Epidermal melanocyte (primary cell): ENCODE measurements at regions not wholly inside any gene's neighbourhood (a gene's known extent, or its start where the extent isn't known, plus 50 kb on each side); places are given as distances from the start of the nearest gene placed in this dataset.
"Not testable (repeated sequence)": the region's sequence is repeated elsewhere in the genome, so short reads cannot be mapped to it uniquely, and the experiment has no call there.

Experiments used
- DNase-seq: peaks from one replicate; pipeline ENCODE4 v3.0.0; 2011; ENCODE audit warnings: low spot score; ENCODE audit not compliant: insufficient read length

DNA sequence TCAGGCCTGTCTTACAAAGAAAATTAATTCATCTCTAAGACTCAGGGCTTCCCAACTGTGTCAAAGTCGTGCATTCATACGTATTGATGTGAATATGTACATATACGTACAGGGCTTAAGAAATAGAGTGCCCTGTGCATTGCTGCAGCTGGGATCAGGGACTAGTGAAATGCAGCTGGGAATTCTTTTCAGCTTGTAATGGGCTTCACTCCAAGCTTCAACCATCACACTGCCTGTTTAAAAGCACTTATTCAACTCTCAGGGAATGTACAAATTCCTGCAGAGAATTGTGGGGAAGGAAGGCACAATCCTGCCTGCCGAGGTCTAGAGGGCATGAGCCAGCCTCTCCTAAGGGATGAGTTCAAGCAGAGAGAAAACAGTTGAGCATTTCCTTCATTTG, 59.6 kb upstream of the MAN2A1 start:
- DNase-seq, result peak; percentile 26

DNA sequence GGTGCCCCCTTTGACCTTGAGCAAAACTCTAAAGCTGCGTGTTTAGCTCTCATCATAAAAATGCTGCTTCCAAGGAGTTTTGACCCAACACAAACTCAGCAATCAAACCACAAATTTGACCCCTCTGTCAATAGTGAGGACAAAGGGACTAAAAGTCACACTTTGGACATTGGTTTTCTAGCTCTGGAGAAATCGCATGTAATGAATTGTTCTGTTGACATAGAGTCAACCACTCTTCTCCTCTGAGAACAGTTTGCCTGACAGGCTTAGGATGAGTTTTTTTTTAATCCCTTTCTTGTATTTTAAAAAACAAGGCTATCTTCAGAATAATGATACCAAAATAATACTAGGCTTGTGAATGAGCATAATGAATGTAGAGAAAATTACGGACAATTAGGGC, 61.1 kb upstream of the MAN2A1 start:
- no peak for DNase-seq

GRCh38 chr5:109621266-109621665, 68.5 kb upstream of the MAN2A1 start:
- not testable (repeated sequence) for DNase-seq

- DNase-seq, result no peak
Measured at GRCh38 chr5:109620651-109621050, 69.1 kb upstream of the MAN2A1 start.

DNA sequence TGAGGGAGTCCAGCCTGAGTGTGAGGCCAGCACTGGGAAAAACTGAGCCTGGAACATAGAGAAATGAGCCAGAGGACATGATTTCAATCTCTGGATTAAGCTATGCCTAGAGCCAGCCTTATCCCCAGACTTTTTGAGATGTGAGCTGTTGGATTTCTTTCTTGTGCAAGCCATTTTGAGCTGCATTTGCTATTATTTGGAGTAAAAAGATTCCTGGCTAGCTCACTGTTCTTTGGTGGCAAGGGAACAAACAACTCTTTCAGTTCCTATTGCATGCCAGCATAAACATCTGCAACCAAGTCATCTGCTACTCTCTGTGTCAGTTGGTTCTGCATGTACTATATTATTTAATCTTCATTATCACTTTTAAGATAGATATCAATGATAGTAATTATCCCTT, 70.1 kb upstream of the MAN2A1 start:
- peak; percentile 41 for DNase-seq

DNA sequence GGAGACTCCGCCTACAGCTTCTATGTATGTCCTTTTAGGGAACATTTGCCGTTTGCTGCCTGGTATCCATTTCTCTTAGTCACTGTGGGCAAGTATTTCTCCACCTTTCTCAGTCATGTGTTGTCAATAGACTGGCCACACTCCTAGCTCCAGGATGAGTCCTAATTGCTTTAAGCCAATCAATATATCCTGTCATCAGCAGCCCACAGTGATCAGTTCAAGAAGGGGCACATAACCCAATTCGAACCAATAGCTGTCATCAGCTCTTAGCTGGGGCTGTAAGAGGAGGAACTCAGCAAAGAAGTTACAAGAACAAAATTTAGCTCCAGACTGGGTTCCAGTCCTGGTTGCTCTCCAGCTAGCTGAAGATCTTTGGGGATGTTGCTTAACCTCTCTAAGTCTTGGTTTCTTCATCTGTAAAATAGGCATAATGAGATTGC, 70.7 kb upstream of the MAN2A1 start:
- no peak for DNase-seq

- DNase-seq, result no peak
Measured at GRCh38 chr5:109614981-109615380, 74.7 kb upstream of the MAN2A1 start.

DNA sequence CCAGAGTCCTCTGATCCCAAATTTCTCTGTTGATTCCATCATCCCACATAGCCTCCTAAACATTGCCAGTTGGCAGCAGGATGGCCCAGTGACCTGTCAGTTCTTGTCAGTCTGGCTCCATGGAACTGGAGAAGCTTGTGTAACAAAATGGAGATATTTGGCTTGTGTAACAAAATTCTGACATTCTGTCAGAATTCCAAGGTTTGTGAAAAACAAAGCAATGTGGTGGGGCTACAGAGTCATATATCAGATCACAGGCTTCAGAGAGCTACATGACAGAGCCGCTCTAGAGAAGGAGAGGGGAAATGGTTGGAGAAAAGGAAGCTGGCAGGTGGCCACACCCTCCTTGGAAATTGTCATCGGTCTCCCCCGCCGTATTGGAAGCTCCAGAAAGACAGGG, 75.4 kb upstream of the MAN2A1 start:
- DNase-seq, result no peak

DNA sequence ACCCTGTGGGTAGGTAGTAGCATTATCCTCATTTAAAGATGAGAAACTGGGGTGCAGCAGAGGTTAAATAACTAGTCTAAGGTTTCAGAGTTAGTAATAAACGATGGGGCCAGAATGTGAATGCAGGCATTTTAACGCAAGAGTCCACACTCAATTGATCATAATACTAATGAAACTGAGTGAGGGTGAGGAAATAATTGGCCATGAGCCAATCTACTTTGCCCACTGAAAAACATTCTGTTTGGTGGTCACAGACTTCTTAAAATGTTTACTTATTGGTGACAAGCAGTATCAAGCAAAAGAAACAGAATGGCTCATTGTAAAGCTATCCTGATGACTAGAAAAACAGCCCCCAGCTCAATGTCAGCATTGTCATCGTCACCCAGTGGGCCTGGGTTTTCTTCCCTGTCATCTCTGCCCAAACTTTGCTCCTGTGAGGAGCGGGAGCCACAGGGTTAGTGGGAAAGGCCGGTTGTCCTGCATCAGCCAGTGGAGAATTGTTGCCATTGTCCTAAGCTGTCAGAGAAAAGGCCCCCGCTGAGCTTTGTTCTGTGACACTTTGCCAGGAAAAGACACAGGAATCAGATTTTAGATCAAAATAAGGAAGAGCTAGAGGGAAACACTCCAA, 77.3 kb upstream of the MAN2A1 start:
- no peak for DNase-seq

DNA sequence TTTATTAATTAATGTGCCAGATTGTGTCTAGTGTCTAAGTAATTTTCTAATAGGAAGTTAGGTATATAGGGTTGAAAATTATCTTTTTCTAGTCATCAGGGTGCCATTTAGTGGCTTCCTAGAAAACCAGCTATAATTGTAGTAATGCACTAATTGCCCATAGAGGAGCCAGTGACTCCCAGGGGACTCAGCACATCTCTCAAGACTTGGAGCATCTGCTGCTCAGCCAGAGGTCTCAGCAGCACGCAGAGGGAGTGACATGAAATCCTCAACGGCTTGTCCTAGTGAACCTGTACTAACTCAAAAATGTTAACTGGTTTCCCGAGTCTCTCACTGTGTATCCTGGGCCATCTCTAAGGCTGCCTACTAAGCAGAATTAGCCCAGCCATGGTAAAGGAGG, 78.2 kb upstream of the MAN2A1 start:
- DNase-seq, result no peak

- no peak for DNase-seq
Measured at GRCh38 chr5:109611061-109611460, 78.7 kb upstream of the MAN2A1 start.

DNA sequence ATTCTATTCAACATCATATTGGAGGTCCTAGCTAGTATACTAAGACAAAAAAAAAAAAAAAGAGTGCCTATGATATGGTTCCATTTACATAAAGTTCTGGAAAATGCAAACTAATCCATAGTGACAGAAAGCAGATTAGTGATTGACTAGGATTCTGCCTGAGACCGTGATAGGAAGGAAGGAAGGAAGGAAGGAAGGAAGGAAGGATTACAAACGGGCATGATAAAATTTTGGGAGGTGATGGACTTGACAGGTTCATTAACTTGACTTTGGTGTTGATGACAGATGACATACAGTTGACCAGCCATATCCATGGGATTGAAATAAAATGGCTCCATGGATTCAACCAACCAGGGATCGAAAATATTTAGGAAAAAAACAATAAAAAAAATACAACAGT, 79.1 kb upstream of the MAN2A1 start:
- no peak for DNase-seq

- DNase-seq, result no peak
Measured at GRCh38 chr5:109605207-109605730, 84.5 kb upstream of the MAN2A1 start.

GRCh38 chr5:109604758-109605157, 85.0 kb upstream of the MAN2A1 start:
- DNase-seq, result no peak

DNA sequence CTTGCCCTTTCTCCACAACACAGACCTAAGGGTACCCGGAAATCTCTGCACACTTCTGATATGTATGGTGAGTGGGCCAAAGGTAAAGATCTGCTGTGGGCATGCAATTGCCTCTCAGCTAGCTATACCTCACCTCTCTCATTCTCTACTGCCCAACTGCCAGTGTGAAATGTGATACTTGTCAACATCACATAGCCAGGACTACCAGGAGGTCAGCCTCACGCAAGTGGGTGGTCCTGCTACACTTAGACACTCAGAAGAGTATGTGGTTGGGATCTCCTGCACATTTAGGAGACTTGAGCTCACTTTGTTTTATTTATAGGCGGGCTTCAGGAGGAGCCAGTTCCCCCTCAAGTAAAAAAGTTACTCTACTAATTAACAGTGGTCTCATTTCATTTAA, 88.0 kb upstream of the MAN2A1 start:
- no peak for DNase-seq

GRCh38 chr5:109597893-109598292, 91.8 kb upstream of the MAN2A1 start:
- DNase-seq, result no peak

GRCh38 chr5:109594217-109594616, 95.5 kb upstream of the MAN2A1 start:
- no peak for DNase-seq

GRCh38 chr5:109590799-109591198, 98.9 kb upstream of the MAN2A1 start:
- DNase-seq, result no peak

DNA sequence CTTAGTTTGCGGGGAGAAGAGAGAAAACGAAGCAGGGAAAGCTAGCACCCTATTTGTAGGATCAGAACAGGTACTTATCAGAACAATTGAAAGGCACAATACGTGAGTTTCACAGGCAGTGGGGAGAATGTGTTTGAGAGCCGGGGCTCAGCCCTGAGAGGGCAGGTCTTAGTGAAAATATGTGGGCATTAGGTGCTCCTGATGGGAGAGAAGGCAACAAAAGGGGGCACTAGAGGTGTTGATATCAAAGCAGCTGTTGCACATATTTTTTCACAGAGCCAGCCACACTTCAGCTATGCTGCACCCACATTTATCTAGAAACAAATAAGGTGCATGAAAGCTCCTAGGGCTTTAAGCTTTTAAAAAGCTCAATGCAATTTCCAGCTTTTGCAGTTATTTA, 99.7 kb upstream of the MAN2A1 start:
- no peak for DNase-seq

DNA sequence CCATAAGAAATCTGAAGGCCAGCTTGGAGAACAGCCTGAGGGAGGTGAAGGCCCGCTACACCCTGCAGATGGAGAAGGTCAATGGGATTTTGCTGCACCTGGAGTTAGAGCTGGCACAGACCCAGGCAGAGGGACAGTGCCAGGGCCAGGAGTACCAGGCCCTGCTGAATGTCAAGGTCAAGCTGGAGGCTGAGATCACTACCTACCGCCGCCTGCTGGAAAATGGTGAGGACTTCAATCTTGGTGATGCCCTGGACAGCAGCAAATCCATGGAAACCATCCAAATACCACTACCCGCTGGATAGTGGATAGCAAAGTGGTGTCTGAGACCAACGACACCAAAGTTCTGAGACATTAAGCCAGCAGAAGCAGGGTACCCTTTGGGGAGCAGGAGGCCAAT, 100.5 kb upstream of the MAN2A1 start:
- DNase-seq, result no peak

- DNase-seq, result no peak
Measured at GRCh38 chr5:109588281-109589035, 101.3 kb upstream of the MAN2A1 start.

DNA sequence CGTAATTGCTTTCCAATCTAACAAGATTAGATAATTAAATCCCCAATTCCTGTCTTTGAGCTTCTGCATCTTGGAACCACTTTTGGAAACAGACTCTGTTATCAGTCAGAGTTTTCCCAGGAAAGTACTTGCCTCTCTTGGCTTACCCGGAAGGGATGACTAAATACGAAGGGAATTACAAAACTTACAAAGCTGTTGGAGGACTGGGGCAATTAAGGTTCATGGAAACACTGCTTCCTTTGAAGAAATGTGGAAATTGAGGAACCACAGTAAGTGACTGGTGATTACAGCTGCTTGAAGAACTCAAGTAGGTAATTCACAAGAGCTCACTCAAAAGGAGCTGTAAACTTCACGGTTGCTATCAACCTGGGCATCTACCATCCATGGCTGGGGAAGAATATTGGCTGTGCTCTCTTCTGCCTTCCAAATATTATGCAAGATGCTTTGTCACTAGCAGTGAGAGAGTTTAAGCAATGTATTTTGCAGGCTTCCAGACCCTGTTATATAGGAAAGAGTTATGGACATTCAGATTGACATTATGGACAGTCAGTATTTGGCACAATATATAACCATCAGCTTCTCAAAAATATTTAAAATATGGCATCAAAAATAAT, 104.6 kb upstream of the MAN2A1 start:
- no peak for DNase-seq

- no peak for DNase-seq
Measured at GRCh38 chr5:109580225-109580624, 109.5 kb upstream of the MAN2A1 start.
